HG02759 (cell line): ENCODE measurements at regions not wholly inside any gene's neighbourhood (a gene's known extent, or its start where the extent isn't known, plus 50 kb on each side); places are given as distances from the start of the nearest gene placed in this dataset.

Experiments used
- ATAC-seq: cut with Tn5 transposase; IDR thresholded peaks from one replicate; pipeline ENCODE4 v1.9.1; 2021; ENCODE audit warnings: mild to moderate bottlenecking, moderate library complexity; ENCODE audit not compliant: unreplicated experiment

- ATAC-seq = no peak
These were observed 602.9 kb downstream of the OLFM4 start for GRCh38 chr13:53631511-53631910.

- no peak for ATAC-seq
These were observed 609.4 kb downstream of the OLFM4 start for GRCh38 chr13:53638040-53638439.

GRCh38 chr13:53642306-53642705 is 613.7 kb downstream of the OLFM4 start:
- no peak for ATAC-seq

GRCh38 chr13:53648673-53649072 is 620.1 kb downstream of the OLFM4 start:
- no peak for ATAC-seq

GRCh38 chr13:53672005-53672404 is 643.4 kb downstream of the OLFM4 start:
- ATAC-seq = no peak

- ATAC-seq = no peak
These were observed 654.5 kb downstream of the OLFM4 start for GRCh38 chr13:53683146-53683545.

- no peak for ATAC-seq
These were observed 655.0 kb downstream of the OLFM4 start for GRCh38 chr13:53683608-53684007.

GRCh38 chr13:53691417-53691816 is 662.8 kb downstream of the OLFM4 start:
- no peak for ATAC-seq

GRCh38 chr13:53694814-53695532 is 666.4 kb downstream of the OLFM4 start:
- ATAC-seq = no peak

GRCh38 chr13:53703371-53704080 is 674.9 kb downstream of the OLFM4 start:
- ATAC-seq = no peak

GRCh38 chr13:53719281-53719680 is 690.7 kb downstream of the OLFM4 start:
- ATAC-seq = no peak

GRCh38 chr13:53732664-53733063 is 704.1 kb downstream of the OLFM4 start:
- ATAC-seq = no peak

- no peak for ATAC-seq
These were observed 715.3 kb downstream of the OLFM4 start for GRCh38 chr13:53743906-53744305.

- ATAC-seq = no peak
These were observed 719.2 kb downstream of the OLFM4 start for GRCh38 chr13:53747825-53748224.

GRCh38 chr13:53749306-53749705 is 720.7 kb downstream of the OLFM4 start:
- no peak for ATAC-seq

GRCh38 chr13:53759016-53759415 is 730.4 kb downstream of the OLFM4 start:
- ATAC-seq = no peak

- no peak for ATAC-seq
These were observed 747.2 kb downstream of the OLFM4 start for GRCh38 chr13:53775807-53776206.

- no peak for ATAC-seq
These were observed 750.3 kb downstream of the OLFM4 start for GRCh38 chr13:53778937-53779336.

GRCh38 chr13:53781941-53782340 is 753.3 kb downstream of the OLFM4 start:
- ATAC-seq = no peak

- peak; percentile 88 for ATAC-seq
These were observed 753.9 kb downstream of the OLFM4 start for GRCh38 chr13:53782488-53782961.

- ATAC-seq = no peak
These were observed 754.9 kb downstream of the OLFM4 start for GRCh38 chr13:53783471-53783870.

GRCh38 chr13:53788286-53788685 is 759.7 kb downstream of the OLFM4 start:
- ATAC-seq = no peak
